SH-SY5Y (cell line): ENCODE measurements at regions not wholly inside any gene's neighbourhood (a gene's known extent, or its start where the extent isn't known, plus 50 kb on each side); places are given as distances from the start of the nearest gene placed in this dataset.

Source experiments
- GATA2 ChIP-seq: IDR thresholded peaks from 2 replicates; pipeline ENCODE4 v1.6.1; 2011; ENCODE audit warnings: mild to moderate bottlenecking, low read depth, low read length
- GATA3 ChIP-seq: IDR thresholded peaks from 2 replicates; pipeline ENCODE4 v1.6.1; 2011; ENCODE audit warnings: low read depth, mild to moderate bottlenecking, low read length, moderate library complexity

GRCh38 chr10:21314906-21315644 lies 210.4 kb downstream of the SKIDA1 start:
- no peak for TF ChIP-seq GATA3
- TF ChIP-seq GATA2 = no peak

GRCh38 chr10:21314111-21314626 lies 211.3 kb downstream of the SKIDA1 start:
- TF ChIP-seq GATA3 = no peak
- no peak for TF ChIP-seq GATA2

GRCh38 chr10:21313691-21314090 lies 211.8 kb downstream of the SKIDA1 start:
- no peak for TF ChIP-seq GATA2
- no peak for TF ChIP-seq GATA3

GRCh38 chr10:21311426-21311825 lies 214.1 kb downstream of the SKIDA1 start:
- TF ChIP-seq GATA3 = no peak
- no peak for TF ChIP-seq GATA2

- TF ChIP-seq GATA3 = no peak
- no peak for TF ChIP-seq GATA2
Measured at GRCh38 chr10:21309427-21309826, 216.1 kb downstream of the SKIDA1 start.

GRCh38 chr10:21308946-21309345 lies 216.5 kb downstream of the SKIDA1 start:
- TF ChIP-seq GATA2 = no peak
- TF ChIP-seq GATA3 = no peak

- no peak for TF ChIP-seq GATA2
- TF ChIP-seq GATA3 = no peak
Measured at GRCh38 chr10:21308018-21308417, 217.5 kb downstream of the SKIDA1 start.

GRCh38 chr10:21304608-21305007 lies 220.9 kb downstream of the SKIDA1 start:
- no peak for TF ChIP-seq GATA2
- no peak for TF ChIP-seq GATA3

- TF ChIP-seq GATA2 (no peak), GATA3 (no peak)
Measured at GRCh38 chr10:21304198-21304597, 221.3 kb downstream of the SKIDA1 start.

DNA sequence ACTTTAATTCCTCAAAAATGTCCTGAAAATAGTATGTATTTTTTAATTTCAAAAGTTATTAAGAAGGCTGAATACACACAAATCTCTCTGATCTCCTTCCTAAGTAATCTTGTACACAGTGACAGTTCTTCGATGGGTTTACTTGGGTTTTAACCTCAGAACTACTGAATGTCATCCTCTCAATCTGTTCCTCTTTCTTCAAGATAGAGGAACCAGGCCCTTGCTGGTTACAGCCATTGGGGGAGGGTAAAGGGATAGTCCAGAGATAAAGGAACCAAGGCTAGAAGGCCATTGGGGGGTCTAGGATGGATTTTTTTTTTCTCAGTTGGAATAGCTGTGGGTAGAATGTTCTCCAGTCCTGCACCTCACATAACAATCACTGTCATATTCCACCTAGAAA lies 224.9 kb downstream of the SKIDA1 start:
- TF ChIP-seq GATA3 = no peak
- TF ChIP-seq GATA2 = no peak

DNA sequence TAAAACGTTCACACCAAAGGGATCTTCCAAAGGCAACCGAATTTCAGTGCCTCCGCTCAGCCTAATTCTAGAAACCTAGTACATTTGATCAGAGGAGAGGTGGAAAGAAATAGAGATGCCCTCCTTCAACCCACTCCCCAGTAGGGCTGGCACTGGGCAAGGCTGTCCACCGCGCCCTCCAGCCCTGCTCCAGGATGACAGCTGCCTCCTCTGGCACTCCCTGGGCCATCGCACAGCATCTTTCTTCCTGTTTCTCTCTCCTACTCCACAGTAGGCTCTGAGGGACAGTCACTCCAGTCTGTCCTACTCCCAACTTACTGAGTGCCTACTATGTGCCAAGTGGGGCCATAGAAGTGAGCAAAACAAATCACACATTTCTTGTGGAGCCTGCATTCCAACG lies 226.2 kb downstream of the SKIDA1 start:
- TF ChIP-seq GATA3 (no peak), GATA2 (no peak)

GRCh38 chr10:21298701-21299100 lies 226.8 kb downstream of the SKIDA1 start:
- TF ChIP-seq GATA3 = no peak

DNA sequence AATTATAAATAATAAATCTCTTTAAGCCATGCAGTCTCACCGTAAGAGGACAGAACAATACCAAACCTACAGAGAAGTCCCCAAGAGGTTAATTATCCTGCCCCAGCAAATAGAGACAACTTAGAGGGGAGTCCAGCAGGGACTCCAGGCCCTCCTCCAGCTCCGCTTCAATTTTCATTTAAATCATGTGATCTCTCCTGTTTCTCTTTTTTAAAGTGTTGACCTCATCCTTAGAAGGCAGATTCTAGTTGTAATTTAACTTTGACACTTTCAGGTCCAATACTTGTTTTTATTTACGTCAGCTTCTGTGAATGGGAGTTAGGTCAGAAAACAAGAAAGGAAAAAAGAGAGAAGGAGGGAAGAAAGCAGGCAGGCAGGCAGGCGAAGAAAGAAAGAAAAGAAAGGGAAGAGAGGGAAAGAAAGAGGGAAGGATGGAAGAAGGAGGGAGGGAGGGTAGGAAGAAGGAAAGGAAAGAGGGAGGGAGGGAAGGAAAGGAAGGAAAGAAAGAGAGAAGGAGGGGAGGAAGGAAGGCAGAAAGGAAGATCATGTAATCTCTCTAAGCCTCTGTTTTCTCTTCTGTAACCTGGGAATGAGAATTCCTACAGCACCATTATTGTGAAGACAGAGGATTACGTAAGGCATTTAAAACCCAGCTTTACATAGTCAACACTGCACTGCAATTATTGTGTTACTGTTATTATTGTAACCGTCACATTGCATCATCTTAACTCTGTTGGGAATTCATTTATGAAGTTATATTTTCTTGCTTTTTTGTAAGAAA lies 227.7 kb downstream of the SKIDA1 start:
- no peak for TF ChIP-seq GATA2
- no peak for TF ChIP-seq GATA3

GRCh38 chr10:21296575-21297355 lies 228.7 kb downstream of the SKIDA1 start:
- no peak for TF ChIP-seq GATA3
- TF ChIP-seq GATA2 = no peak
